ENCODE measurements at regions not wholly inside any gene's neighbourhood (a gene's known extent, or its start where the extent isn't known, plus 50 kb on each side); places are given as distances from the start of the nearest gene placed in this dataset.

GRCh38 chr18:72089432-72089831 lies 454.7 kb downstream of the CBLN2 start:
- no TSS peak for BruUV-seq (replicated peaks)
- no peak for TF ChIP-seq POLR2AphosphoS5 (IDR thresholded peaks at IDR 0.05; ENCODE audit: low read depth, low read length)
- no peak for TF ChIP-seq SIN3A (IDR thresholded peaks at IDR 0.05; ENCODE audit: low read depth)
- TF ChIP-seq CEBPB (IDR thresholded peaks at IDR 0.05; ENCODE audit: low read depth), result no peak
- no peak for TF ChIP-seq JUND (IDR thresholded peaks at IDR 0.05)
- TF ChIP-seq CBX3 (IDR thresholded peaks at IDR 0.05; ENCODE audit: low read depth), result no peak
- no peak for TF ChIP-seq ELF1 (IDR thresholded peaks at IDR 0.05; ENCODE audit: borderline replicate concordance, low read depth)
- no peak for TF ChIP-seq FOSL1 (IDR thresholded peaks at IDR 0.05; ENCODE audit: low read depth)
- no peak for TF ChIP-seq ZFX (IDR thresholded peaks at IDR 0.05)
- TF ChIP-seq, protein P1, sequence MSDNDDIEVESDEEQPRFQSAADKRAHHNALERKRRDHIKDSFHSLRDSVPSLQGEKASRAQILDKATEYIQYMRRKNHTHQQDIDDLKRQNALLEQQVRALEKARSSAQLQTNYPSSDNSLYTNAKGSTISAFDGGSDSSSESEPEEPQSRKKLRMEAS (IDR thresholded peaks at IDR 0.05), result no peak
- TF ChIP-seq RAD21 (IDR thresholded peaks at IDR 0.05; ENCODE audit: low read depth), result no peak
- no peak for TF ChIP-seq EZH2 (IDR thresholded peaks at IDR 0.05)
- TF ChIP-seq, protein P2, sequence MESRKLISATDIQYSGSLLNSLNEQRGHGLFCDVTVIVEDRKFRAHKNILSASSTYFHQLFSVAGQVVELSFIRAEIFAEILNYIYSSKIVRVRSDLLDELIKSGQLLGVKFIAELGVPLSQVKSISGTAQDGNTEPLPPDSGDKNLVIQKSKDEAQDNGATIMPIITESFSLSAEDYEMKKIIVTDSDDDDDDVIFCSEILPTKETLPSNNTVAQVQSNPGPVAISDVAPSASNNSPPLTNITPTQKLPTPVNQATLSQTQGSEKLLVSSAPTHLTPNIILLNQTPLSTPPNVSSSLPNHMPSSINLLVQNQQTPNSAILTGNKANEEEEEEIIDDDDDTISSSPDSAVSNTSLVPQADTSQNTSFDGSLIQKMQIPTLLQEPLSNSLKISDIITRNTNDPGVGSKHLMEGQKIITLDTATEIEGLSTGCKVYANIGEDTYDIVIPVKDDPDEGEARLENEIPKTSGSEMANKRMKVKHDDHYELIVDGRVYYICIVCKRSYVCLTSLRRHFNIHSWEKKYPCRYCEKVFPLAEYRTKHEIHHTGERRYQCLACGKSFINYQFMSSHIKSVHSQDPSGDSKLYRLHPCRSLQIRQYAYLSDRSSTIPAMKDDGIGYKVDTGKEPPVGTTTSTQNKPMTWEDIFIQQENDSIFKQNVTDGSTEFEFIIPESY (IDR thresholded peaks at IDR 0.05; ENCODE audit: extremely low read depth, insufficient replicate concordance, low read length), result no peak
- TF ChIP-seq, protein P3, sequence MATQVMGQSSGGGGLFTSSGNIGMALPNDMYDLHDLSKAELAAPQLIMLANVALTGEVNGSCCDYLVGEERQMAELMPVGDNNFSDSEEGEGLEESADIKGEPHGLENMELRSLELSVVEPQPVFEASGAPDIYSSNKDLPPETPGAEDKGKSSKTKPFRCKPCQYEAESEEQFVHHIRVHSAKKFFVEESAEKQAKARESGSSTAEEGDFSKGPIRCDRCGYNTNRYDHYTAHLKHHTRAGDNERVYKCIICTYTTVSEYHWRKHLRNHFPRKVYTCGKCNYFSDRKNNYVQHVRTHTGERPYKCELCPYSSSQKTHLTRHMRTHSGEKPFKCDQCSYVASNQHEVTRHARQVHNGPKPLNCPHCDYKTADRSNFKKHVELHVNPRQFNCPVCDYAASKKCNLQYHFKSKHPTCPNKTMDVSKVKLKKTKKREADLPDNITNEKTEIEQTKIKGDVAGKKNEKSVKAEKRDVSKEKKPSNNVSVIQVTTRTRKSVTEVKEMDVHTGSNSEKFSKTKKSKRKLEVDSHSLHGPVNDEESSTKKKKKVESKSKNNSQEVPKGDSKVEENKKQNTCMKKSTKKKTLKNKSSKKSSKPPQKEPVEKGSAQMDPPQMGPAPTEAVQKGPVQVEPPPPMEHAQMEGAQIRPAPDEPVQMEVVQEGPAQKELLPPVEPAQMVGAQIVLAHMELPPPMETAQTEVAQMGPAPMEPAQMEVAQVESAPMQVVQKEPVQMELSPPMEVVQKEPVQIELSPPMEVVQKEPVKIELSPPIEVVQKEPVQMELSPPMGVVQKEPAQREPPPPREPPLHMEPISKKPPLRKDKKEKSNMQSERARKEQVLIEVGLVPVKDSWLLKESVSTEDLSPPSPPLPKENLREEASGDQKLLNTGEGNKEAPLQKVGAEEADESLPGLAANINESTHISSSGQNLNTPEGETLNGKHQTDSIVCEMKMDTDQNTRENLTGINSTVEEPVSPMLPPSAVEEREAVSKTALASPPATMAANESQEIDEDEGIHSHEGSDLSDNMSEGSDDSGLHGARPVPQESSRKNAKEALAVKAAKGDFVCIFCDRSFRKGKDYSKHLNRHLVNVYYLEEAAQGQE (IDR thresholded peaks at IDR 0.05; ENCODE audit: low read depth), result no peak
- no peak for TF ChIP-seq SP1 (IDR thresholded peaks at IDR 0.05; ENCODE audit: low read depth)
- no peak for TF ChIP-seq EZH2phosphoT487 (IDR thresholded peaks at IDR 0.05; ENCODE audit: borderline replicate concordance)
- no peak for TF ChIP-seq YY1 (IDR thresholded peaks at IDR 0.05; ENCODE audit: extremely low read depth, insufficient replicate concordance, low read depth, low read length)
- no peak for TF ChIP-seq ZNF274 (IDR thresholded peaks at IDR 0.05; ENCODE audit: low read depth, low read length)
- ChIA-PET RAD21 (ENCODE audit: low non-redundant PET in 1 of 2, low total read pairs in 2 of 2, uncharacterized antibody in 2 of 2, unreplicated experiment in 2 of 2) (no interaction called here), CTCF (no interaction called here), POLR2A (no interaction called here)
- Histone ChIP-seq H3K36me3 (ENCODE audit: control insufficient read depth in 1 of 2, insufficient read depth in 2 of 2, low read length in 2 of 2) (no peaks in the 10 kb centered on the region), H3K79me2 (ENCODE audit: insufficient read depth, low read length) (no peaks in the 10 kb centered on the region), H3K9ac (ENCODE audit: low read length) (no peak overlapping the region), H3K4me3 (replicated peaks in 1 of 2; ENCODE audit: low read depth in 1 of 2, low read length in 2 of 2) (no peak overlapping the region), H4K20me1 (ENCODE audit: insufficient read depth) (no peaks in the 10 kb centered on the region), H3K4me2 (ENCODE audit: low read length) (no peak overlapping the region), H3K27me3 (ENCODE audit: insufficient read depth, low read length) (no peaks in the 10 kb centered on the region), H2AFZ (ENCODE audit: low read depth, low read length, poor library complexity, severe bottlenecking) (no peak overlapping the region), H3K9me3 (ENCODE audit: control insufficient read depth in 1 of 2, insufficient read depth in 1 of 2, low read depth in 1 of 2, low read length in 2 of 2) (peaks cover 0 to 9% of the 10 kb centered on the region in 2 experiments; a peak in 1 of 4 replicates), H3K9me2 (ENCODE audit: insufficient read depth) (no peaks in the 10 kb centered on the region), H3K4me1 (ENCODE audit: control insufficient read depth in 1 of 2, insufficient read depth in 2 of 2, low read length in 2 of 2) (no peaks in the 10 kb centered on the region), H3K27ac (ENCODE audit: low read depth, low read length) (no peak overlapping the region)
- no peak for ATAC-seq
- intact Hi-C loops (cut with micrococcal nuclease), result no loop called here
- no peak for DNase-seq (ENCODE audit: low read depth, low spot score)

Measured in HCT116 (cell line).